ENCODE measurements at regions not wholly inside any gene's neighbourhood (a gene's known extent, or its start where the extent isn't known, plus 50 kb on each side); places are given as distances from the start of the nearest gene placed in this dataset.

- Mint-ChIP-seq H3K9me3 (peaks cover 11% of the 10 kb centered on the region), H3K27me3 (ENCODE audit: low read depth) (no peaks in the 10 kb centered on the region), H3K4me3 (no peak overlapping the region), H3K4me1 (peaks cover 14% of the 10 kb centered on the region), H3K27ac (no peak overlapping the region), H3K36me3 (peaks cover 3% of the 10 kb centered on the region)
- no peak for DNase-seq (ENCODE audit: low spot score in 2 of 2, unreplicated experiment in 2 of 2)
- no peak for TF ChIP-seq CTCF (IDR thresholded peaks at IDR 0.05; ENCODE audit: unreplicated experiment)
Measured at GRCh38 chr2:3125001-3125760, 252.4 kb downstream of the EIPR1 start.

- no peak overlapping the region for H3K27ac Mint-ChIP-seq
- no peak overlapping the region for H3K4me3 Mint-ChIP-seq
- H3K36me3 Mint-ChIP-seq: peaks cover 3% of the 10 kb centered on the region
- H3K27me3 Mint-ChIP-seq (ENCODE audit: low read depth): no peaks in the 10 kb centered on the region
- peaks cover 18% of the 10 kb centered on the region for H3K4me1 Mint-ChIP-seq
- no peak for DNase-seq (ENCODE audit: low spot score in 2 of 2, unreplicated experiment in 2 of 2)
- TF ChIP-seq CTCF (IDR thresholded peaks at IDR 0.05; ENCODE audit: unreplicated experiment): no peak
- H3K9me3 Mint-ChIP-seq: peaks cover 13% of the 10 kb centered on the region
Measured at GRCh38 chr2:3122525-3122924, 255.1 kb downstream of the EIPR1 start.

- DNase-seq (ENCODE audit: low spot score in 2 of 2, unreplicated experiment in 2 of 2): no peak
- H3K27ac Mint-ChIP-seq: no peak overlapping the region
- peaks cover 3% of the 10 kb centered on the region for H3K36me3 Mint-ChIP-seq
- H3K4me3 Mint-ChIP-seq: no peak overlapping the region
- H3K9me3 Mint-ChIP-seq: peaks cover 13% of the 10 kb centered on the region
- peaks cover 9% of the 10 kb centered on the region for H3K4me1 Mint-ChIP-seq
- H3K27me3 Mint-ChIP-seq (ENCODE audit: low read depth): no peaks in the 10 kb centered on the region
- no peak for TF ChIP-seq CTCF (IDR thresholded peaks at IDR 0.05; ENCODE audit: unreplicated experiment)
Measured at GRCh38 chr2:3121601-3122000, 256.0 kb downstream of the EIPR1 start.

- peaks cover 13% of the 10 kb centered on the region for H3K9me3 Mint-ChIP-seq
- peaks cover 4% of the 10 kb centered on the region for H3K4me1 Mint-ChIP-seq
- no peak overlapping the region for H3K4me3 Mint-ChIP-seq
- peak in 1 of 2 experiments; percentile 13 for DNase-seq (ENCODE audit: low spot score in 2 of 2, unreplicated experiment in 2 of 2)
- no peaks in the 10 kb centered on the region for H3K27me3 Mint-ChIP-seq (ENCODE audit: low read depth)
- no peak for TF ChIP-seq CTCF (IDR thresholded peaks at IDR 0.05; ENCODE audit: unreplicated experiment)
- no peak overlapping the region for H3K27ac Mint-ChIP-seq
- H3K36me3 Mint-ChIP-seq: peaks cover 3% of the 10 kb centered on the region
Measured at GRCh38 chr2:3117650-3118216, 259.9 kb downstream of the EIPR1 start.

- Mint-ChIP-seq H3K27me3 (ENCODE audit: low read depth) (no peaks in the 10 kb centered on the region), H3K4me1 (peaks cover 4% of the 10 kb centered on the region), H3K4me3 (no peak overlapping the region), H3K9me3 (peaks cover 4% of the 10 kb centered on the region), H3K27ac (no peak overlapping the region), H3K36me3 (no peaks in the 10 kb centered on the region)
- no peak for TF ChIP-seq CTCF (IDR thresholded peaks at IDR 0.05; ENCODE audit: unreplicated experiment)
- DNase-seq (ENCODE audit: low spot score in 2 of 2, unreplicated experiment in 2 of 2): no peak
Measured at GRCh38 chr2:3116371-3116770, 261.2 kb downstream of the EIPR1 start.

Data from mesothelial cell of epicardium (in vitro differentiated cells).